ENCODE measurements at regions not wholly inside any gene's neighbourhood (a gene's known extent, or its start where the extent isn't known, plus 50 kb on each side); places are given as distances from the start of the nearest gene placed in this dataset.
"Not testable (repeated sequence)": the region's sequence is repeated elsewhere in the genome, so short reads cannot be mapped to it uniquely, and the experiment has no call there.

- not testable (repeated sequence) for DNase-seq
Measured at GRCh38 chr15:21018176-21018575, 152.1 kb upstream of the POTEB2 start.

DNA sequence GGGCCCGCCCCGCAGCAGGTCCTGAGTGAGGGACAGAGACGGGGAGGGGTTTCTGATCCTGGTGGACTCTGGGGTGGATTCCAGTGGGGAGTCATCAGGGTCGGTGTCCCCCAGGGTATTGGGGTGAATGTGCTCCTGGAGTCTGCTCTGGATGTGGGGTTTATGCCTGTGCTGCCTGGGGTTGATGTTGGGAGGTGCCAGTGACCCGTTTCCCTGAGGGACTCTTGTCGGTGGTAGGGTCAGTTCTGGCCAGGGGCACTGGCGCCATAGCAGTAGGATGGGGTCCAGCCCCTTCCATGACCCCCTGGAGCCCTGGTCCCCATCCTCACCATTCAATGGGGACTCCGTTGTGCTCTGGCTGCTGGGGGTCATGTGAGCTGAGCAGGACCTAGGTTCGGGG is 151.2 kb upstream of the POTEB2 start:
- not testable (repeated sequence) for DNase-seq

GRCh38 chr15:21016589-21016988 is 150.5 kb upstream of the POTEB2 start:
- DNase-seq = not testable (repeated sequence)

DNA sequence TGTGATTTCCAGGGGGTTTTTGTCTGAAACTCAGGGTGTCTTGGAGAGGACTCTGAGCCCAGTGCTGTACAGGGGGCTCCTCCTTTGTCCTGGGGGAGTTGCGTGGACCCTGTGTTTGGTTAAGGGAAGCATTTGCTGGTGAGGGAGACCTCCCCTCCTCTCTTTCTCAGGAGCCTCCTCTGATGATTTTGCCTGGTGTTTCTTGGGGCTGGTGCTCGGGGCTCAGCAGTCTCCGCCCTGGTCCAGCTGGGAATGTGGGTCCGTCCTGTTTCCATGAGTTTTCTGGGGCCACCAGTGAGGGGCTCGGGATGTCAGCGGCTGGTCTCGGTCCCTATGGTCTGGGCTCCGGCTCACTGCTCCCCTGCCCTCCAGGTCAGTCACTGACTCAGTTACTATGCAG is 149.1 kb upstream of the POTEB2 start:
- not testable (repeated sequence) for DNase-seq

- not testable (repeated sequence) for DNase-seq
Measured at GRCh38 chr15:21013308-21013707, 147.2 kb upstream of the POTEB2 start.

- DNase-seq = not testable (repeated sequence)
Measured at GRCh38 chr15:21009651-21010050, 143.5 kb upstream of the POTEB2 start.

- DNase-seq = not testable (repeated sequence)
Measured at GRCh38 chr15:21003459-21003858, 137.3 kb upstream of the POTEB2 start.

DNA sequence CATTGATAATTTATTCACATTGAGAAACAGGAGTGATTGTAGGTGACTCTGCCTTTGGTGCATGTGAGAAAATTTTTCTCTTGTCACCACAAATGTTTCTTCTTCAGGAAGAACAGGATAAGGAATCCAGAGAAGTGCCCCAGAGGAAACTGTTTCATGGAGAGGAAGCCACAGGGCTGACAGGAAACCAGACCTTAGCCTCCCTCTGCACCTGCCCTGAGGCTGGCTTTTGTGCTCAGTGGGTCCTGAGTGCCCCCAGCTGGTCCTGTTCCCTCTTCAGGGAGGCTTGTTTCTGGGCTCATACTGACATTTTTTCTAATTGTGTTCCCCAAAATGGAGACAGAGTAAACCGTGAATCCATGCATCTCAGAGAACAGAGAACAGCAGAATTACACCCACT is 135.8 kb upstream of the POTEB2 start:
- DNase-seq = not testable (repeated sequence)

DNA sequence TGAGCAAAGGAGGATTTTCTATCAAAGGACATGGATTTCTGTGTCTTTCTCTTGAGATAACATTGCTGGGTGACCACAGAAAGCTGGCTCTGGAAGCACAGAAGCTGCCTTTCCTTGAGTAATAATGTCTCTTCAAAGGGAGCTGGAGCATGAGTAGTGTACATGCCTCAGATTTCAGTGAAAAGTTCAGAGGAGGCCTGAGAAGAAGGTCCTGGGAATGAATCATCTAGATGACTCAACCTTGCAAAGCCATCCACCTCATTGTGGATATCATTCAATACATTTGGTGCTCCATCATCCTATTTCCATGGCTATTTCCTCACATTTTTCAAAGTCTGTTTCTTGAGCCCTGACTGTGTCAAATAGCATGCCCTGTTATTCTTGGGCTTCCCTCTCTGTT is 125.6 kb upstream of the POTEB2 start:
- DNase-seq = not testable (repeated sequence)

DNA sequence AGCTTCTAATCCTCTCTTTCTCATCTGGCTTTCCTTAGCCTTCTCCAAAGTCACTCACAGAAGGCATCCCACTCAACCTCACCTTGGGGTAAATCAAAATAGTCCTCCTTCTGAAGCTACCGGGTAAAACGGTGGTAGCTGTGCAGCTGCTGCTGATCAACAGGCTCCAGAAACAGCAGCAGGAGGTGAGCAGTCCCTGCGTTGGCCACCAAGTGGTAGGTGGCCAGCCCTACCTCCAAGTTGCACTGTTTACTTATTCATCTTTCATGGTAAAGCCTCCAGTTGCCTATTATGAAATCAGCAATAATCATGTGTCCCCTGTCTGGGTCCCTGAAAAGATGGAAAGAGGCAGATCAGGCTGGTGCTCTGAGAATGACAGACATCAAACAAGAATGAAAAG is 125.1 kb upstream of the POTEB2 start:
- DNase-seq = not testable (repeated sequence)

- DNase-seq = not testable (repeated sequence)
Measured at GRCh38 chr15:20986775-20987174, 120.7 kb upstream of the POTEB2 start.

- not testable (repeated sequence) for DNase-seq
Measured at GRCh38 chr15:20978057-20978456, 111.9 kb upstream of the POTEB2 start.

- DNase-seq = not testable (repeated sequence)
Measured at GRCh38 chr15:20972762-20973161, 106.6 kb upstream of the POTEB2 start.

- not testable (repeated sequence) for DNase-seq
Measured at GRCh38 chr15:20959299-20959698, 93.2 kb upstream of the POTEB2 start.

DNA sequence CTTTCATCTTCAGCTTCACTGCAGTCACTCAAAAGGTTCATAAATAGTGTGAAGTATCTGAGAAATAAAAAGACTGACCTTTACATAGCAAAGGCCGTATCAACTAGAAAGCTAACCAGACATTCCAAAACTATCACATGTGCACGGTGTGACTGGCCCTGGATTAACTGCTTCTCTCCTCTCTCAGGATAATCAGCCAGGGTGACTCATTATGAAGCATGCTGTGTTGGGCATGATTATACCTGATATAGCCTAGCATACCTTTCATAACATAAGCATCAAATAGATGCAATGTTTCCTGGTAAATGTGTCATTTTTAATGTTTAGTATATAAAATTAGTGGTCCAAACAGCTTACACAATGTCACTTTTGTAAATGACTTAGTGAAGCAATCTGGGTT is 63.2 kb upstream of the POTEB2 start:
- DNase-seq = not testable (repeated sequence)
